AG04450 (cell line): ENCODE measurements at regions not wholly inside any gene's neighbourhood (a gene's known extent, or its start where the extent isn't known, plus 50 kb on each side); places are given as distances from the start of the nearest gene placed in this dataset.
"Not testable (repeated sequence)": the region's sequence is repeated elsewhere in the genome, so short reads cannot be mapped to it uniquely, and the experiment has no call there.

Source experiments
- CTCF ChIA-PET: fragments of 300-600, 350-600 bp; formaldehyde crosslinking; extraction: SDS; loops from one replicate; lab custom pipeline; 2022; ENCODE audit warnings: antibody characterized with exemption, inconsistent platforms; lab: Charles Lee
- POLR2A ChIA-PET: fragments of 350-600 bp; formaldehyde crosslinking; extraction: SDS; loops from one replicate; lab custom pipeline; 2021; ENCODE audit warnings: antibody characterized with exemption, inconsistent platforms; lab: Yijun Ruan, JAX
- DNase-seq: peaks from one replicate; pipeline ENCODE4 v3.0.0-alpha.2; 2011; ENCODE audit warnings: low read depth, low spot score
- H3K27ac ChIP-seq: one replicate; pipeline ENCODE4 v1.5.1; 2012; ENCODE audit warnings: low read depth, low read length, control low read depth
- H3K27me3 ChIP-seq: one replicate; pipeline ENCODE4 v1.6.0; 2012; ENCODE audit warnings: low read length; ENCODE audit not compliant: control insufficient read depth, insufficient read depth
- H3K4me3 ChIP-seq: 2 replicates; pipeline ENCODE4 v1.5.1; 2011; ENCODE audit warnings: mild to moderate bottlenecking, low read depth, low read length, control low read depth
- H3K9me3 ChIP-seq: 2 replicates; pipeline ENCODE4 v1.5.1; 2012; ENCODE audit warnings: low read length; ENCODE audit not compliant: control insufficient read depth, insufficient read depth
- CTCF ChIP-seq: IDR thresholded peaks from 2 replicates; pipeline ENCODE4 v1.5.1; 2011; ENCODE audit warnings: low read depth, low read length, control low read depth, inconsistent platforms

- no peaks in the 10 kb centered on the region for H3K9me3 ChIP-seq
- CTCF ChIA-PET = no interaction called here
Observed at GRCh38 chr3:193963808-193964516, 172.0 kb upstream of the HES1 start.

GRCh38 chr3:193964517-193964880 is 171.4 kb upstream of the HES1 start:
- H3K27me3 ChIP-seq = peaks cover 37% of the 10 kb centered on the region
- no peak overlapping the region for H3K27ac ChIP-seq
- ChIA-PET POLR2A (no interaction called here), CTCF (no interaction called here)
- TF ChIP-seq CTCF = no peak
- no peaks in the 10 kb centered on the region for H3K9me3 ChIP-seq
- no peak overlapping the region for H3K4me3 ChIP-seq
- no peak for DNase-seq

More at GRCh38 chr3:193963808-193964516, 172.0 kb upstream of the HES1 start:
- POLR2A ChIA-PET = no interaction called here
- Histone ChIP-seq H3K27ac (no peak overlapping the region), H3K4me3 (no peak overlapping the region), H3K27me3 (peaks cover 34% of the 10 kb centered on the region)
- no peak for TF ChIP-seq CTCF
- DNase-seq = no peak

- H3K9me3 ChIP-seq = no peaks in the 10 kb centered on the region
- DNase-seq = no peak
- no peak for TF ChIP-seq CTCF
- POLR2A ChIA-PET = no interaction called here
- H3K4me3 ChIP-seq = no peak overlapping the region
- peaks cover 44% of the 10 kb centered on the region for H3K27me3 ChIP-seq
- CTCF ChIA-PET = interaction anchor here (1.3 kb wide), 1 partner anchor 188 kb away, joined by 3 read pairs; no protein-coding TSS in a partner anchor
- H3K27ac ChIP-seq = no peak overlapping the region
Observed at GRCh38 chr3:193968380-193968974, 167.5 kb upstream of the HES1 start.

GRCh38 chr3:193970131-193970772 is 165.7 kb upstream of the HES1 start:
- CTCF ChIA-PET = interaction anchor here (0.6 to 1.9 kb wide), 6 partner anchors 27 to 325 kb away, joined by 3 to 8 read pairs (median 3); no protein-coding TSS in a partner anchor
- POLR2A ChIA-PET, H3K27ac ChIP-seq, H3K4me3 ChIP-seq, H3K9me3 ChIP-seq, DNase-seq: not testable (repeated sequence)
- peaks cover 58% of the 10 kb centered on the region for H3K27me3 ChIP-seq
- TF ChIP-seq CTCF = peak; percentile 50
